Spleen (tissue), 11 donors: ENCODE measurements at regions not wholly inside any gene's neighbourhood (a gene's known extent, or its start where the extent isn't known, plus 50 kb on each side); places are given as distances from the start of the nearest gene placed in this dataset.

Experiments
- DNase-seq: peaks from one replicate; pipeline ENCODE4 v3.0.0-alpha.2; 2020
- H3K27ac ChIP-seq, 8 donors: fragments of 200-600 bp; sonication (generic) in 7 of 8; 1 replicate in 4 of 8; 2 replicates in 4 of 8; pipeline versions ENCODE4 v1.5.0 to v1.8.0; 2016 to 2021; ENCODE audit warnings: inconsistent platforms in 4 of 8, mild to moderate bottlenecking in 4 of 8, moderate library complexity in 1 of 8
- H3K27me3 ChIP-seq, 7 donors: fragments of 200-600 bp; sonication (generic) in 6 of 7; replicated peaks in 1 of 7; 1 replicate in 4 of 7; 2 replicates in 3 of 7; pipeline versions ENCODE4 v1.5.0 to v1.8.0; 2016 to 2021; ENCODE audit warnings: inconsistent platforms in 3 of 7, mild to moderate bottlenecking in 1 of 7
- H3K36me3 ChIP-seq, 6 donors: fragments of 200-600 bp; sonication (generic) in 5 of 6; 1 replicate in 4 of 6; 2 replicates in 2 of 6; pipeline versions ENCODE4 v1.5.0 to v1.8.0; 2016 to 2021; ENCODE audit warnings: inconsistent platforms in 2 of 6
- H3K4me1 ChIP-seq, 6 donors: fragments of 200-600 bp; sonication (generic) in 5 of 6; 1 replicate in 3 of 6; 2 replicates in 3 of 6; pipeline versions ENCODE4 v1.5.0 to v1.8.0; 2016 to 2021; ENCODE audit warnings: inconsistent platforms in 3 of 6
- H3K4me3 ChIP-seq, 8 donors: fragments of 200-600 bp; sonication (generic) in 7 of 8; 1 replicate in 4 of 8; 2 replicates in 4 of 8; pipeline versions ENCODE4 v1.5.0 to v1.8.0; 2016 to 2021; ENCODE audit warnings: inconsistent platforms in 4 of 8, mild to moderate bottlenecking in 4 of 8, moderate library complexity in 2 of 8
- H3K9me3 ChIP-seq, 8 donors: fragments of 200-600 bp; sonication (generic) in 7 of 8; 1 replicate in 4 of 8; 2 replicates in 4 of 8; pipeline versions ENCODE4 v1.5.0 to v1.8.0; 2016 to 2021; ENCODE audit warnings: inconsistent platforms in 4 of 8
- CTCF ChIP-seq, 11 experiments: fragments of 200-600 bp in 7 of 11; fragments of 450-650 bp in 4 of 11; sonication (generic) in 4 of 11; IDR thresholded peaks in 8 of 11; conservative IDR thresholded peaks in 3 of 11; 1 replicate in 7 of 11; 2 replicates in 4 of 11; pipeline versions ENCODE4 v1.4.0 to v1.8.0; 2016 to 2021; ENCODE audit warnings: antibody characterized with exemption in 11 of 11, inconsistent platforms in 4 of 11, mild to moderate bottlenecking in 1 of 11
- POLR2A ChIP-seq, 3 donors: fragments of 450-650 bp; IDR thresholded peaks; one replicate each; pipeline ENCODE4 v1.5.1; 2017; ENCODE audit warnings: antibody characterized with exemption in 3 of 3, mild to moderate bottlenecking in 1 of 3
- POLR2AphosphoS5 ChIP-seq, 3 donors: sonication (generic); formaldehyde crosslinking; IDR thresholded peaks; one replicate each; pipeline ENCODE4 v1.5.1; 2017; ENCODE audit warnings: antibody characterized with exemption in 3 of 3
- WGBS, 5 donors: extraction: QIAGEN DNeasy Blood & Tissue Kit in 3 of 5; methylation state at CpG; one replicate each; pipeline versions ENCODE4 v1.1.5 to v1.1.7; 2013 to 2018; 5-methylcytosine and 5-hydroxymethylcytosine counted together
- intact Hi-C: fragments of 100-400 bp; cut with DNase I; formaldehyde crosslinking; loops from one replicate; pipeline ENCODE4 v1.15.0; 2023; ENCODE audit warnings: low total_unique reads
- donor health status: healthy with polysubstance abuse.
- donor health status: DM: no; HTN: no; CAD: no; lungs with moderate emphysema.
- donor health status: DM: no; HTN: no; CAD: no.
- donor health status: Bipolar disorder and iron deficiency.
- donor health status: healthy.
- donor health status: DM: no; HTN: no; CAD: no.
- donor health status: DM: yes; HTN: yes; CAD: no.

GRCh38 chr2:64323197-64323596 is 130.8 kb upstream of the LGALSL start:
- intact Hi-C loops: no loop called here
- H3K27ac ChIP-seq: no peak overlapping the region
- 60 to 93% (median 77%) methylated on average over 5 of the region's 5 CpGs for WGBS, 5 donors
- no peaks in the 10 kb centered on the region for H3K27me3 ChIP-seq
- H3K4me1 ChIP-seq: peaks cover 6 to 30% (median 23%) of the 10 kb centered on the region in 6 donors
- no peaks in the 10 kb centered on the region for H3K36me3 ChIP-seq
- no peak overlapping the region for H3K4me3 ChIP-seq
- H3K9me3 ChIP-seq: peaks cover 0 to 7% (median 0%) of the 10 kb centered on the region in 8 donors
- no peak for TF ChIP-seq POLR2AphosphoS5 (IDR thresholded peaks at IDR 0.05)
- no peak for DNase-seq

- peaks cover 13 to 45% (median 36%) of the 10 kb centered on the region in 6 donors for H3K4me1 ChIP-seq
- no peak for TF ChIP-seq CTCF (IDR thresholded peaks at IDR 0.05 in 8 of 11, conservative IDR thresholded peaks at IDR 0.05 in 3 of 11)
- TF ChIP-seq POLR2A (IDR thresholded peaks at IDR 0.05): no peak
- no peak for TF ChIP-seq POLR2AphosphoS5 (IDR thresholded peaks at IDR 0.05)
- peak overlapping the region in 3 of 8 donors; percentile 75 to 79 (median 78) for H3K27ac ChIP-seq
- H3K4me3 ChIP-seq: no peak overlapping the region
- 89 to 94% (median 91%) methylated on average over 10 of the region's 10 CpGs for WGBS, 5 donors
- no peaks in the 10 kb centered on the region for H3K27me3 ChIP-seq
- no peak for DNase-seq
- H3K36me3 ChIP-seq: no peaks in the 10 kb centered on the region
- intact Hi-C loops: no loop called here
- H3K9me3 ChIP-seq: peaks cover 0 to 7% (median 0%) of the 10 kb centered on the region in 8 donors
Measured at GRCh38 chr2:64324746-64325410, 129.1 kb upstream of the LGALSL start.

- peaks cover 0 to 7% (median 0%) of the 10 kb centered on the region in 8 donors for H3K9me3 ChIP-seq
- DNase-seq: no peak
- H3K4me1 ChIP-seq: peaks cover 17 to 51% (median 41%) of the 10 kb centered on the region in 6 donors
- TF ChIP-seq POLR2AphosphoS5 (IDR thresholded peaks at IDR 0.05) (no peak), CTCF (IDR thresholded peaks at IDR 0.05 in 8 of 11, conservative IDR thresholded peaks at IDR 0.05 in 3 of 11) (no peak), POLR2A (IDR thresholded peaks at IDR 0.05) (no peak)
- H3K4me3 ChIP-seq: no peak overlapping the region
- intact Hi-C loops: no loop called here
- no peaks in the 10 kb centered on the region for H3K27me3 ChIP-seq
- H3K36me3 ChIP-seq: no peaks in the 10 kb centered on the region
- H3K27ac ChIP-seq: peak overlapping the region in 5 of 8 donors; percentile 29 to 79 (median 75)
Measured at GRCh38 chr2:64325477-64325851, 128.5 kb upstream of the LGALSL start.

- Histone ChIP-seq H3K9me3 (peaks cover 0 to 3% (median 0%) of the 10 kb centered on the region in 8 donors), H3K36me3 (no peaks in the 10 kb centered on the region), H3K27me3 (no peaks in the 10 kb centered on the region), H3K4me1 (peaks cover 20 to 57% (median 47%) of the 10 kb centered on the region in 6 donors), H3K4me3 (no peak overlapping the region), H3K27ac (peak overlapping the region in 5 of 8 donors; percentile 29 to 79 (median 75))
- intact Hi-C loops: loop anchor here (2.0 kb wide), 1 partner anchor 277 kb away; no protein-coding TSS in a partner anchor
- 56 to 74% (median 63%) methylated on average over 8 of the region's 8 CpGs for WGBS, 5 donors
- DNase-seq: no peak
- TF ChIP-seq POLR2AphosphoS5 (IDR thresholded peaks at IDR 0.05) (peak in 1 of 3 donors; percentile 42), POLR2A (IDR thresholded peaks at IDR 0.05) (no peak), CTCF (IDR thresholded peaks at IDR 0.05 in 8 of 11, conservative IDR thresholded peaks at IDR 0.05 in 3 of 11) (peak in 1 of 11 experiments; percentile 7)
Measured at GRCh38 chr2:64325852-64326577, 127.9 kb upstream of the LGALSL start.
